HG03469 (cell line): ENCODE measurements at regions not wholly inside any gene's neighbourhood (a gene's known extent, or its start where the extent isn't known, plus 50 kb on each side); places are given as distances from the start of the nearest gene placed in this dataset.
"Not testable (repeated sequence)": the region's sequence is repeated elsewhere in the genome, so short reads cannot be mapped to it uniquely, and the experiment has no call there.

ENCODE experiments used
- ATAC-seq: cut with Tn5 transposase; IDR thresholded peaks from one replicate; pipeline ENCODE4 v1.9.1; 2021; ENCODE audit warnings: mild to moderate bottlenecking, moderate library complexity, moderate number of reproducible peaks; ENCODE audit not compliant: unreplicated experiment

- no peak for ATAC-seq
These were observed 80.4 kb downstream of the PMAIP1 start for GRCh38 chr18:59980188-59980637.

DNA sequence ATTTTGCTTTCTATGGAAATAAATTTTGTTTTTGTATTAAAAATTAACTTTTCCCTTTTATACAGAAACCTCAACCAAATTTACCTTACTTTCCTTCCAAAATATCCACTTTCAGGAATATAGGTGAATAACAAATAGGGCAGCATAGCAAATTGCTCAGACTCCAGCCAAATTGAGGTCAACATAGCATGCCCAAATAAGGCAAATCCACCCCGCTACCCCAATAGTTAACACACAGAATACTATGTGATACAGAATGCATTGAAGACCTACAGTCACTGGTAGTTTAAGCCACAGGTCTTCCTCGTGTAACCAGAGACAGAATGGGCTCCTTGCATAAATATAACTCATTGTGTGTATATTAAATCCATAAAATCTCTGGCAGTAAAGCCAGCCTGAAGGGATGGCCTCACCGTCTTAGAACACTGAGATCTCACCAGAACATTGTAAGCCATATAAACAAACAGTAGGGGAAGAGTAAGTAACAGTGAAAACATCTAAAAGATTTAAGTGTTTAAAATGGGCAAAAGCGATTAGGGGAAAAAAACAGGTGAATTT lies 72.2 kb downstream of the PMAIP1 start:
- no peak for ATAC-seq

DNA sequence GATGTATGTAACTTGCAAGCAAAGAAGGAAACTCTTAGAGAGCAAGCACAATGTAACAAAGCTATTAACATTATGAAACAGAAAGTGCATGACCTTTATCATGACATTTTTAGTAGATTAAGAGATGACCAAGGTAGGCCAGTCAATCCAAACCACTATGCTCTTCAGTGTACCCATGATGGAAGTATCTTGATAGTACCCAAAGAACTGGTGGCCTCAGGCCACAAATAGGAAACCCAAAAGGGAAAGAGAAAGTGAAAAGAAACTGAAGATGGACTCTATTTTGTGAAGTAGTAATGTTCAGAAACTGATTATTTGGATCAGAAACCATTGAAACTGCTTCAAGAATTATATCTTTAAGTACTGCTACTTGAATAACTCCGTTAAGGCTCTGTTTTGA lies 71.3 kb downstream of the PMAIP1 start:
- peak; percentile 63 for ATAC-seq

DNA sequence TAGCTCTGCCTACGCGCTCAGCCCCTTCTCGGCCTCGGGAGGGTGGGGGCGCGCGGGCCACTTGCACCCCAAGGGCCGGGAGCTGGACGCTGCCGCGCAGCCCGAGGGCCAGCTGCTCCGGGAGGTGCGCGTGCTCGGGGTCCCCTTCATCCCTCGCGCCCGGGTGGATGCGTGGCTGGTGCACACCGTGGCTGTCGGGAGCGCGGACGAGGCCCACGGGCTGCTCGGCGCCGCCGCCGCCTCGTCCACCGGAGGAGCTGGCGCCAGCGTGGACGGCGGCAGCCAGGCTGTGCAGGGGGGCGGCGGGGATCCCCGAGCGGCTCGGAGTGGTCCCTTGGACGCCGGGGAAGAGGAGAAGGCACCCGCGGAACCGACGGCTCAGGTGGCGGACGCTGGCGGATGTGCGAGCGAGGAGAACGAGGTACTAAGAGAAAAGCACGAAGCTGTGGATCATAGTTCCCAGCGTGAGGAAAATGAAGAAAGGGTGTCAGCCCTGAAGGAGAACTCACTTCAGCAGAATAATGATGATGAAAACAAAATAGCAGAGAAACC lies 69.8 kb downstream of the PMAIP1 start:
- ATAC-seq = not testable (repeated sequence)

GRCh38 chr18:59968583-59968982 lies 68.8 kb downstream of the PMAIP1 start:
- ATAC-seq = no peak

GRCh38 chr18:59967878-59968277 lies 68.1 kb downstream of the PMAIP1 start:
- ATAC-seq = no peak

DNA sequence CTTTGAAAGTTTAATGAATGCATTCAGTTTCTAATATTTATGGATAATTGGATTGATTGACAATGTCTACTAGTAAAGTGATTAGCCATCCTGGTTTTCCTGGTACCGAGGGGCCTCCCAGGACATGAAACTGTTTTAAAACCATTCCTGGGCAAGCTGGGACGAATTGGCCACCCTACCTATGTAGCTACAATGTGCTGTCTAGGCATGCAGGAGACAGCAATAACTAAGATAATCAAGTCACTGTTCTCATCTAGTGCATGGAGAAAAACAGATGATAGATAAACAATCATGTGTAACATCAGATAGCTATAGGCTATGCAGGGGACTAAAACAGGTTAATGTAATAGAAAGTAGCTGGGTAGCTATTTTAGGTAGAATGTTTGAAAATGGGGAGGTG lies 67.1 kb downstream of the PMAIP1 start:
- ATAC-seq = no peak

DNA sequence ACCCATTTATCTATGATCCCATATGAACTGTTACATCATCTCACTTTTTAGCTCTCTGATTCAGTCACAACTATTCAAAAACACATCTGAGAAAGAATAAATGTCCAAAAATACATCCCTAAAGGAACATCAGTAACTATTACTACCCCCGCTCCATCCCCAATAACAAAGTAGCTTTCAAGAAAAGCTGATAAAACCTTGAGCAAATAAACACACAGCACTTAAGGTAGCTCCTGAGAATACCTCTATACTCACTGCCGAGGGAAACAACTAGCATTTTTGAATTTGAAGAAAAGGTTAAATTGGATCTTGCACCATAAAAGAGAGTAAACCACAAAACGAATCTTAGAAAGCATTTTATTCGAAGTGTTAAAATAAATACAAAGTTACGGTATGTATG lies 63.4 kb downstream of the PMAIP1 start:
- ATAC-seq = no peak

GRCh38 chr18:59961070-59961469 lies 61.3 kb downstream of the PMAIP1 start:
- peak; percentile 83 for ATAC-seq

DNA sequence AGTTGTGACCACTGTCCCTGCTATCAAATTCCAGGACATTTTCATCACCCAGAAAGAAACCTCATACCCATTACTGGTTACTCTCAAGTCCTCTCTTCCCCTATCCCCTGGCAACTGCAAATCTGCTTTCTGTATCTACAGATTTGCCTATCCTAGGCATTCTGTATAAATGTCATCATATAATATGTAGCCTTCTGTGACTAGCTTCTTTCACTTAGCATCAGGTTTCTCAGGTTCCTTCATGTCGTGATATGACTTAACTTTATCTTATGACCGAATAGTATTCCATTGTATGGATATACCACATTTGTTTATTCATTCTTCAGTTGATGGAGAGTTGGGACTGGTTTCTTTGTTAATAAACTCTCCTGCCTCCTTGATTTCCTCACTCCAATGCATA lies 60.5 kb downstream of the PMAIP1 start:
- ATAC-seq = no peak

GRCh38 chr18:59959606-59960005 lies 59.8 kb downstream of the PMAIP1 start:
- ATAC-seq = no peak

DNA sequence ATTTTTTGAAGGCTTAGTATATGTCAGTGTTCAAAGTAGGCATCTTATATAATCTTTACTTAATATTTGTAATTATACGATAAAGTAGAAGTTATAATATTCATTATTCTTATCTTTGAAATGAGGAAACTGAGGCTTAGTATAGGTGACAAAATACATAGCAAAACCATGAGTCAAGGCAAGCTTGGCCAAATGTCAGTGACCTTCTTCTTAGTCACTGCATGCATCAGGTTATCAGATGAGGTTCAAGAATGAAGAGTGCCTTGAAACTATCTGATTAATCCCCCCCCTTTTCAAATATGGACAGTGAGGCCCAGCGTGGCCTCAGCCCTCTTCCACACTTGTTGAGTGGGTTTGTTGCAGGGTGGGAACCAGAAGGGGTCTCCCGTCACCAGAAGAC lies 59.3 kb downstream of the PMAIP1 start:
- ATAC-seq = no peak

DNA sequence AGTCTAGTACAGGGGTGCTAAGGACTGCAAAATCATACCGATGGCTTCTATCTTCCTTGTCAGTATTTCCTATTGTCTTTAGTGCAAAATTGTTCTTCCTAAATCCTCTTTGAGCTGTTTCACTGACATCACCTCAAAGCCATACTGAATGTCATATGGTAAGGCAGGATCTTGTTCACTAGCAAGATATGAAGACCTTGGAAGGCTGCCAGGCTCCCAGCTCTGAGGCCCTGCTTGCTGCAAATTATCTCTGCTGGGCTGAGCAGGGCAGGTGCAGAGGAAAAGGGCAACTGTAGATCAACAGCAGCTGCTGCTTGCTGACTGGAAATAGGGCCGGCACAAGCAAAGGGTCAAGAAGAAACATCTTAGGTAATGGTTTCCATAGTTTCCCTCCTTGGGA lies 58.2 kb downstream of the PMAIP1 start:
- no peak for ATAC-seq

DNA sequence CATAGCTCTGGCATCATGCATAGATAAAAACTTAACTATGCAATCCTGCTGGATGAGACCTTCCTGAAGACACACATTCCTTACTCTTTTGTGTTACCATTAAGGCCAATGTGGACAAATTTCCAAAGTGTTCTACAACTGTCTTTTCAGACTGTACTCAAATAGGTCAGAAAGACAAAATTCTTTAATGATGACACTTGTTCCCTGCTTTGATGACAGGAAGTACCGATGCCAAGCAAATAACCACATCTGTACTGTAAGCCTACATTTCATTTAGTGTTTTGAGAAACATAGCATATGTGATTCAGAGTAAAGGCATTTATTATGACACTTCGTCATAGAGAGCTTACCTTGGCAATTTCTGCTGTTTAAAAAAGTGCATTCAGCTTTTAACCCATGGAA lies 55.0 kb downstream of the PMAIP1 start:
- no peak for ATAC-seq

GRCh38 chr18:59954241-59954640 lies 54.4 kb downstream of the PMAIP1 start:
- ATAC-seq = no peak
